Thoracic aorta (tissue), 2 donors: ENCODE measurements at regions not wholly inside any gene's neighbourhood (a gene's known extent, or its start where the extent isn't known, plus 50 kb on each side); places are given as distances from the start of the nearest gene placed in this dataset.

Experiments
- ATAC-seq: fragments of 150-250 bp; one replicate; pipeline ENCODE4 v1.8.0; 2017; ENCODE audit warnings: low read depth; ENCODE audit not compliant: insufficient number of reproducible peaks, low FRiP score
- DNase-seq: peaks from one replicate; pipeline ENCODE4 v3.0.0-alpha.2; 2020; ENCODE audit warnings: low spot score
- H3K27ac ChIP-seq, 2 donors: fragments of 200-600 bp; sonication (generic); 1 replicate in 1 of 2; 2 replicates in 1 of 2; pipeline ENCODE4 v1.5.1; 2016; ENCODE audit warnings: mild to moderate bottlenecking in 2 of 2, moderate library complexity in 2 of 2
- H3K27me3 ChIP-seq: fragments of 200-600 bp; sonication (generic); replicated peaks from 2 replicates; pipeline ENCODE4 v1.6.0; 2016; ENCODE audit warnings: mild to moderate bottlenecking; ENCODE audit not compliant: insufficient read depth
- H3K36me3 ChIP-seq: fragments of 200-600 bp; sonication (generic); one replicate; pipeline ENCODE4 v1.5.1; 2016
- H3K4me1 ChIP-seq, 2 donors: fragments of 200-600 bp; sonication (generic); 1 replicate in 1 of 2; 2 replicates in 1 of 2; pipeline versions ENCODE4 v1.5.1 to v1.6.0; 2016; ENCODE audit warnings: low read depth in 2 of 2, mild to moderate bottlenecking in 1 of 2; ENCODE audit not compliant: control insufficient read depth in 1 of 2
- H3K4me3 ChIP-seq: fragments of 200-600 bp; sonication (generic); 2 replicates; pipeline ENCODE4 v1.5.1; 2016; ENCODE audit warnings: mild to moderate bottlenecking
- H3K9me3 ChIP-seq: fragments of 200-600 bp; sonication (generic); 2 replicates; pipeline ENCODE4 v1.5.1; 2016
- TF ChIP-seq, protein P1 (sequence below): fragments of 200-600 bp; sonication (generic); IDR thresholded peaks from one replicate; pipeline ENCODE4 v1.5.1; 2019; ENCODE audit warnings: antibody characterized with exemption

DNA sequence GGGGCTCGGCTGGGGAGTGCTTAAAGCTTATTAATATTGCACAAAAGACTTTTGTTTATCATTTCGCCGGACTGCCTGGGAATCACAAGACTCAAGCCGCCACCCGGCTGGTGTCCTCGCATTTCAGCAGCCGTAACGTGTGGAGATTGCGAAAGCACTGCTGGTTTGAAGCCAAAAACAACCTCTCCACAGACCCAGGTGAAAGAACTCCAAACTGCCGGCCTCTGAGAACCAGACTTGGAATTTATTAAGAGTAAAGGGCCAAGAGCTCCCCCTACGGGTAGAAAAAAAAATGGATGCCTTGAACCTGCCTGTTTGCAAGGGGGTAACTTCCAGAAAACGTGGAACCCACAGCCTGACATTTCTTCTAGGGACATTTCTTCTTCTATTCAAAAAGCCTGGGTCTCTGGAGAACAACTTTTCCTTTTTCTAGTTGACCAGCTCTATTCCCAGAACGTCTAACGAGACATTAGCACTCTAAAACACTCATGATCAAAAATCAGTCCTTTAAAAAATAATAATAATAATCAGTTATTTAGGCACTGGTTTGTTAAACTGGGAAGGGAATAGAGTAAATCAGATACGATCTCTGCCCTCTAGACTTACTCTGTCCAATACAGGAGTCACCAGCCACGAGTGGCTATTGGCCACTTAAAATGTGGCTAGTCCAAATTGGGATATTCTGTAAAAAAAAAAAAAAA, 216.3 kb downstream of the C1D start:
- no peaks in the 10 kb centered on the region for H3K27me3 ChIP-seq
- H3K27ac ChIP-seq, result peak overlapping the region in 1 of 2 donors; percentile 22
- no peaks in the 10 kb centered on the region for H3K36me3 ChIP-seq
- DNase-seq (peak; percentile 68), ATAC-seq (peak; percentile 88)
- H3K4me1 ChIP-seq, result peaks cover 0 to 24% of the 10 kb centered on the region in 2 donors
- H3K9me3 ChIP-seq, result no peaks in the 10 kb centered on the region
- TF ChIP-seq, protein P1, sequence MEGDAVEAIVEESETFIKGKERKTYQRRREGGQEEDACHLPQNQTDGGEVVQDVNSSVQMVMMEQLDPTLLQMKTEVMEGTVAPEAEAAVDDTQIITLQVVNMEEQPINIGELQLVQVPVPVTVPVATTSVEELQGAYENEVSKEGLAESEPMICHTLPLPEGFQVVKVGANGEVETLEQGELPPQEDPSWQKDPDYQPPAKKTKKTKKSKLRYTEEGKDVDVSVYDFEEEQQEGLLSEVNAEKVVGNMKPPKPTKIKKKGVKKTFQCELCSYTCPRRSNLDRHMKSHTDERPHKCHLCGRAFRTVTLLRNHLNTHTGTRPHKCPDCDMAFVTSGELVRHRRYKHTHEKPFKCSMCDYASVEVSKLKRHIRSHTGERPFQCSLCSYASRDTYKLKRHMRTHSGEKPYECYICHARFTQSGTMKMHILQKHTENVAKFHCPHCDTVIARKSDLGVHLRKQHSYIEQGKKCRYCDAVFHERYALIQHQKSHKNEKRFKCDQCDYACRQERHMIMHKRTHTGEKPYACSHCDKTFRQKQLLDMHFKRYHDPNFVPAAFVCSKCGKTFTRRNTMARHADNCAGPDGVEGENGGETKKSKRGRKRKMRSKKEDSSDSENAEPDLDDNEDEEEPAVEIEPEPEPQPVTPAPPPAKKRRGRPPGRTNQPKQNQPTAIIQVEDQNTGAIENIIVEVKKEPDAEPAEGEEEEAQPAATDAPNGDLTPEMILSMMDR, result peak; percentile 78
- H3K4me3 ChIP-seq, result peak overlapping the region; percentile 60

DNA sequence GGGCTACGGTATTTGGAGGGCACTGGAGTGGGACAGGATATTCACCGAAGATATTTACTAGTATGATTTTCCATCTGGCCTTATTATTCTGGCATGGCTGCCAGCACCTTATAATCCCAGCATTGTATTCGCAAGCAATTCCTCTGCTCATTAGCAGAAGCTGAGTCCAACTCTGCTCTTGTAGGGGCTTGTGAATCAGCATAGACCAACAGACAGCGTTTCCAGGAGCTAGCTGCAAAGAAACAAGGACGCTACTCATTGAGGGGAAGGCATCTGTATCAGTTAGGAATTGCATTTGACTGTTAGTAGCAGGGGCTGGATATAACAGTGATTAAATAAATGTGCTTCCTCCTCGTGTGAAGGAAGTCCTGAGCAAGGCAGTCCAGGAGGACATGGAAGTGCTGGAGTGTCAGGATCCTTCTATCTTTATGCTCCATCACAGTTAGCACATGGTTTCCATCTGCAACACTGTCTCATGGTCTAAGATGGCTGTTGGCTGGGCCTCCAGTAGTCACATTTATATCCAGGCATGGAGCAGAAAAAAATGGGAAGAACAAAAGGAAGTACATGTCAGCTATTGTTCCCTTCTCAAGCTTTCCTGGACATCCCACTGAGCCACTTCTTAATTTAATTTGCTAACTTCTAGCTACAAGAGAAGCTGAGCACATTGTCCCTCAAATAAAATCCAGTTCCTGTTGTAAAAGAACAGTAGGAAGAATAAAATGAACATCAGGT, 214.1 kb downstream of the C1D start:
- H3K27ac ChIP-seq, result no peak overlapping the region
- H3K27me3 ChIP-seq, result no peaks in the 10 kb centered on the region
- H3K4me3 ChIP-seq, result no peak overlapping the region
- TF ChIP-seq, protein P1, result no peak
- H3K4me1 ChIP-seq, result peaks cover 4 to 31% of the 10 kb centered on the region in 2 donors
- ATAC-seq (no peak), DNase-seq (no peak)
- H3K36me3 ChIP-seq, result no peaks in the 10 kb centered on the region
- no peaks in the 10 kb centered on the region for H3K9me3 ChIP-seq

DNA sequence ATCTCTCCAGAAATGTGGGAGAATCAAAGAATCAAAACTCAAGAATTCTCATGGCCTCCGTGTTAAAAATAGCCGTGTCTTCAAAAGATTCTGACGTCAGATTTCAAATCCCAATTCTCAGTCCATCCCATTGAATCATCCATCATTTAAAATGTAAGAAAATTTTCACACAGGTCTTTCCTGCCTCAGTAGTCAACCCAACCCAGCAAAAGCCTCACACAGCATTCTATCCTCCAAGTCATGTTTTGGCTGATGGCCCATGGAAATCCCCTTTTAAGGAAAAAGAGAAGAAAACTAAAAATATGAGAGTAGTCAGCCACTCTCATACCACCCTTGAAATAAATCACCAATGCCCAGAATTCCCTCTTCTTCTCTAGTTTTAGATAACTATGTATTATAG, 211.8 kb downstream of the C1D start:
- ATAC-seq, result no peak
- TF ChIP-seq, protein P1, result no peak
- Histone ChIP-seq H3K9me3 (no peaks in the 10 kb centered on the region), H3K4me3 (no peak overlapping the region), H3K36me3 (no peaks in the 10 kb centered on the region), H3K27me3 (no peaks in the 10 kb centered on the region), H3K4me1 (peaks cover 4 to 25% of the 10 kb centered on the region in 2 donors), H3K27ac (no peak overlapping the region)
- DNase-seq, result no peak

DNA sequence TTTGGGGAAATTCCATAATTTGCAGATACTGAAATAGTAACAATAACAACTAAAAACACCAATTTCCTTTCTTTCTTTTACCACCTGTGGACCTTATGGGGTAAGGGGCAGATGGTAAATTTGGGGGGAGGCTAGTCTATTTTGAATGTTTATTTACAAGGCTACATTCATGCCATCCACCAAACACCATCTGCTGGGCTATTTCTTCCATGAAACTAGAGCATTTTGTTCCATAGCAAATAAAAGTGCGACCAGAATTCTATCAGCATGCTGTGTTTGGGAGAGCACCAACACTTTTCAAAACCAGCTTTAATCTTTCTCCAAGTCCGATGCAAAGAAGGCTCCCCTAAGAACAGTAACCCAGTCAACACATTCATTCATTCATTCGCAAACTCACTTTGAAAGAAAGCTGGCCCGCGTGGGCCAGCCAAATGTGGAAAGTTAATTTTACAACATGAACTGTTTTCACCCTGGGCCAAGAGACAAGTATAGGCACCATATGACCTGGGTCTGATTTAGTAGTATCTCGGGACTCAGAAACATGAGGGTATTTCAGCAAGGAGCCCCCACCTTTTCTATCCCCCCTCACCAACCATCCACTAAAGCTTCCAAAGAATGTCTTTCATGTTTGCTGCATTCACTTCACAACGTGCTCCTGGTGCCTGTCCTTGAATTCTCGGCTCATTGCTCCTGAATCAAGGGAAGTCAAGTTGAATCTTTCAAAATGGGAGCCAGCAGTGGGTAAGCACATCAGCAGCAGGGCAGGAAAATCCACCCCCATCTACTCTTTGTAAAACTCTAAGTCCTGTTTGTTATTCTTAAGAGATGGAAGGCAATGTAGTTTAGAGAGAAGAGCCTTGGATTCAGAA, 210.6 kb downstream of the C1D start:
- DNase-seq, result no peak
- peaks cover 4 to 19% of the 10 kb centered on the region in 2 donors for H3K4me1 ChIP-seq
- H3K9me3 ChIP-seq, result no peaks in the 10 kb centered on the region
- no peak overlapping the region for H3K4me3 ChIP-seq
- no peak overlapping the region for H3K27ac ChIP-seq
- H3K36me3 ChIP-seq, result no peaks in the 10 kb centered on the region
- no peaks in the 10 kb centered on the region for H3K27me3 ChIP-seq
- TF ChIP-seq, protein P1, result no peak
- no peak for ATAC-seq
